SU-DHL-6 (cell line): ENCODE measurements at regions not wholly inside any gene's neighbourhood (a gene's known extent, or its start where the extent isn't known, plus 50 kb on each side); places are given as distances from the start of the nearest gene placed in this dataset.

Experiments used
- H2AFZ ChIP-seq: fragments of 200-600 bp; sonication (generic); 2 replicates; pipeline ENCODE4 v1.6.1; 2014; ENCODE audit warnings: low read depth, mild to moderate bottlenecking, moderate library complexity, mixed read lengths, antibody characterized with exemption, low read length; ENCODE audit not compliant: severe bottlenecking
- H3F3A ChIP-seq: fragments of 200-600 bp; shearing (Covaris generic); 2 replicates; pipeline ENCODE4 v1.6.0; 2016; ENCODE audit warnings: antibody characterized with exemption, mild to moderate bottlenecking; ENCODE audit not compliant: insufficient read depth
- H3K27ac ChIP-seq: fragments of 200-600 bp; sonication (generic); 2 replicates; pipeline ENCODE4 v1.5.1; 2016; ENCODE audit warnings: low read depth, mild to moderate bottlenecking, low read length, moderate library complexity, mixed read lengths
- H3K27me3 ChIP-seq: fragments of 200-600 bp; sonication (generic), shearing (Covaris generic); 2 replicates; pipeline ENCODE4 v1.6.0; 2014; ENCODE audit warnings: mild to moderate bottlenecking, low read length
- H3K36me3 ChIP-seq: fragments of 200-600 bp; sonication (generic); 2 replicates; pipeline ENCODE4 v1.6.1; 2014; ENCODE audit warnings: mild to moderate bottlenecking, low read length, mixed read lengths
- H3K4me2 ChIP-seq: fragments of 300-600, 200-600 bp; shearing (Covaris generic), sonication (generic); 2 replicates; pipeline ENCODE4 v1.6.0; 2014; ENCODE audit warnings: low read length, low read depth, mild to moderate bottlenecking; ENCODE audit not compliant: poor library complexity, severe bottlenecking
- H3K4me3 ChIP-seq: fragments of 200-600 bp; sonication (generic); 2 replicates; pipeline ENCODE4 v1.5.1; 2014; ENCODE audit warnings: antibody characterized with exemption, low read length, mild to moderate bottlenecking, mixed read lengths; ENCODE audit not compliant: insufficient read depth, poor library complexity, severe bottlenecking
- H3K79me2 ChIP-seq: fragments of 200-600 bp; sonication (generic); 2 replicates; pipeline ENCODE4 v1.6.1; 2014; ENCODE audit warnings: mild to moderate bottlenecking, low read length, moderate library complexity; ENCODE audit not compliant: insufficient read depth
- H3K9ac ChIP-seq: fragments of 200-600 bp; sonication (generic); 2 replicates; pipeline ENCODE4 v1.7.0; 2014; ENCODE audit warnings: mild to moderate bottlenecking, low read length
- H3K9me2 ChIP-seq: fragments of 200-600 bp; sonication (generic); replicated peaks from 2 replicates; pipeline ENCODE4 v1.6.1; 2014; ENCODE audit warnings: low read length; ENCODE audit not compliant: insufficient read depth
- H3K9me3 ChIP-seq: fragments of 200-600 bp; sonication (generic); 2 replicates; pipeline ENCODE4 v1.6.1; 2014; ENCODE audit warnings: low read length, mixed read lengths; ENCODE audit not compliant: insufficient read depth
- H4K20me1 ChIP-seq: fragments of 200-600 bp; sonication (generic); 2 replicates; pipeline ENCODE4 v1.6.1; 2014; ENCODE audit warnings: low read depth, mild to moderate bottlenecking, antibody characterized with exemption, low read length, moderate library complexity, mixed read lengths
- CTCF ChIP-seq: fragments of 200-600 bp; sonication (generic); IDR thresholded peaks from one replicate; pipeline ENCODE4 v1.5.1; 2017; ENCODE audit warnings: antibody characterized with exemption, mild to moderate bottlenecking, low read length, moderate library complexity; ENCODE audit not compliant: insufficient read depth, poor library complexity, severe bottlenecking
- EZH2phosphoT487 ChIP-seq: fragments of 200-600 bp; sonication (generic), shearing (Covaris generic); conservative IDR thresholded peaks from 2 replicates; pipeline ENCODE4 v1.6.1; 2018; ENCODE audit warnings: mild to moderate bottlenecking, antibody characterized with exemption, low read length, moderate library complexity, mixed read lengths

- Histone ChIP-seq H3K27ac (no peak overlapping the region), H3K4me3 (no peak overlapping the region), H2AFZ (no peak overlapping the region), H3F3A (no peaks in the 10 kb centered on the region), H3K79me2 (no peaks in the 10 kb centered on the region), H3K36me3 (no peaks in the 10 kb centered on the region), H3K9ac (no peak overlapping the region), H3K9me3 (no peaks in the 10 kb centered on the region), H4K20me1 (no peaks in the 10 kb centered on the region), H3K4me2 (no peak overlapping the region), H3K27me3 (no peaks in the 10 kb centered on the region), H3K9me2 (no peaks in the 10 kb centered on the region)
- TF ChIP-seq CTCF (no peak), EZH2phosphoT487 (no peak)
Measured at GRCh38 chr1:181344091-181344490, 139.2 kb upstream of the CACNA1E start.

GRCh38 chr1:181345146-181345545, 138.2 kb upstream of the CACNA1E start:
- Histone ChIP-seq H3K4me3 (no peak overlapping the region), H3K27ac (no peak overlapping the region), H4K20me1 (no peaks in the 10 kb centered on the region), H3K9ac (no peak overlapping the region), H3K36me3 (no peaks in the 10 kb centered on the region), H3K9me3 (no peaks in the 10 kb centered on the region), H3K9me2 (no peaks in the 10 kb centered on the region), H3F3A (no peaks in the 10 kb centered on the region), H2AFZ (no peak overlapping the region), H3K79me2 (no peaks in the 10 kb centered on the region), H3K4me2 (no peak overlapping the region), H3K27me3 (no peaks in the 10 kb centered on the region)
- TF ChIP-seq EZH2phosphoT487 = no peak
- no peak for TF ChIP-seq CTCF

GRCh38 chr1:181347495-181348390, 135.6 kb upstream of the CACNA1E start:
- no peak for TF ChIP-seq EZH2phosphoT487
- no peak for TF ChIP-seq CTCF
- Histone ChIP-seq H3K9ac (no peak overlapping the region), H3K27me3 (no peaks in the 10 kb centered on the region)

More at GRCh38 chr1:181347495-181348390, 135.6 kb upstream of the CACNA1E start:
- Histone ChIP-seq H3K36me3 (no peaks in the 10 kb centered on the region), H3K4me3 (no peak overlapping the region), H3K9me3 (no peaks in the 10 kb centered on the region), H3K4me2 (no peak overlapping the region), H3K79me2 (no peaks in the 10 kb centered on the region), H3K27ac (no peak overlapping the region), H3K9me2 (no peaks in the 10 kb centered on the region), H3F3A (no peaks in the 10 kb centered on the region), H4K20me1 (no peaks in the 10 kb centered on the region), H2AFZ (no peak overlapping the region)
